LNCAP (cell line): ENCODE measurements at regions not wholly inside any gene's neighbourhood (a gene's known extent, or its start where the extent isn't known, plus 50 kb on each side); places are given as distances from the start of the nearest gene placed in this dataset.

ENCODE experiments used
- TF ChIP-seq, protein P1 (sequence below): fragments of 450-650 bp; IDR thresholded peaks from 2 replicates; pipeline ENCODE4 v1.5.1; 2017; ENCODE audit warnings: mild to moderate bottlenecking

DNA sequence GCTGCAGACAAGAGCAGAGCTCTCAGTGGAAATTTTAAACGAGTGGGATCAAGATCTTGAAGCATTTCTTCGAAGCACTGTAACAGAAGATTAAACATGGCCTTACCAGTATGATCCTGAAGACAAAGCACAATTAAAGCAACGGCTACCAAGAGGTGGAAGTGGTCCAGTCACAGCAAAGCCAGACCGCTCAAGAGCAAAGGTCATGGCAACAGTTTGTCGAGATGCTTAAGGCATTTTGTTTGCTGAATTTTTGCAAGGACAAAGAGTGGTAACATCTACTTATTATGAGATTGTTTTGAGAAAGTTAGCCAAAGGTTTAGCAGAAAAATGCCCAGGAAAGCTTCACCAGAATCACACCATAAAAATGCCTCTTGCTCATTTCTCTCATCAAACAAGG is 153.4 kb upstream of the CARMIL1 start:
- TF ChIP-seq, protein P1, sequence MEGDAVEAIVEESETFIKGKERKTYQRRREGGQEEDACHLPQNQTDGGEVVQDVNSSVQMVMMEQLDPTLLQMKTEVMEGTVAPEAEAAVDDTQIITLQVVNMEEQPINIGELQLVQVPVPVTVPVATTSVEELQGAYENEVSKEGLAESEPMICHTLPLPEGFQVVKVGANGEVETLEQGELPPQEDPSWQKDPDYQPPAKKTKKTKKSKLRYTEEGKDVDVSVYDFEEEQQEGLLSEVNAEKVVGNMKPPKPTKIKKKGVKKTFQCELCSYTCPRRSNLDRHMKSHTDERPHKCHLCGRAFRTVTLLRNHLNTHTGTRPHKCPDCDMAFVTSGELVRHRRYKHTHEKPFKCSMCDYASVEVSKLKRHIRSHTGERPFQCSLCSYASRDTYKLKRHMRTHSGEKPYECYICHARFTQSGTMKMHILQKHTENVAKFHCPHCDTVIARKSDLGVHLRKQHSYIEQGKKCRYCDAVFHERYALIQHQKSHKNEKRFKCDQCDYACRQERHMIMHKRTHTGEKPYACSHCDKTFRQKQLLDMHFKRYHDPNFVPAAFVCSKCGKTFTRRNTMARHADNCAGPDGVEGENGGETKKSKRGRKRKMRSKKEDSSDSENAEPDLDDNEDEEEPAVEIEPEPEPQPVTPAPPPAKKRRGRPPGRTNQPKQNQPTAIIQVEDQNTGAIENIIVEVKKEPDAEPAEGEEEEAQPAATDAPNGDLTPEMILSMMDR: no peak

DNA sequence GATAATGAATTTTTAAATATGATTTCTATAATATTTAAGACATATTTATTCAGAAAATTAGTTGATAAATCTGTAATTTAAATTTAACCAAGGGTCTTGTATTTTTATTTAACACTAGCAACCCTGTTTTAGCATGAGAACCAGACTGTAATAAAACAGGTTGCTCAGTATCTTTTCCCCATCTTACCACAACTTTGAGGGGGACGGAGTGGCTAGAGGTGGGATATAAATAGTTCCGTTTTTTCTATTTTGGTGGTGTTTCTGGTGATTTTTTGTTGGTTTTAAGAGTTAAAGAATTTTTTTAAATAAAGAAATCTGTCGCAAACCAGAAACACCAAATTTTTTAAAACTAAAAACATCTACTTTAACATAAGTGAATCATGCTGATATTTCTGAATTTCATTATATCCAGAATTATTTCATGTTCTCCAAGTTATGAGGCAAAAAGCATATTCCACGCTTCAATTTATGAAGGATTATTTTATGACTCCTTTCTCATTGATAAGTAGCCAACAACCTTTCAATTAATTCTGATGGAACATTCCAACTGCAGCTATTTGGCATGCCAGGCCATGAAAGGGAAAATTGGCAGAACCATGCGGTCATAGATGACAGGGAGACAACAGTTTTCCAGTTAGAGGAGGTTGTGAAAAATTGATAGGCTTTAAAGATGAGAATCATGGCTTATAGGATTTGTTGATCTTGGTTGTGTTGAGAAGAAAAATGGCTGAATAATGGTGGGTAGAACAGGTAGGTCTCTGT is 151.9 kb upstream of the CARMIL1 start:
- TF ChIP-seq, protein P1: no peak

DNA sequence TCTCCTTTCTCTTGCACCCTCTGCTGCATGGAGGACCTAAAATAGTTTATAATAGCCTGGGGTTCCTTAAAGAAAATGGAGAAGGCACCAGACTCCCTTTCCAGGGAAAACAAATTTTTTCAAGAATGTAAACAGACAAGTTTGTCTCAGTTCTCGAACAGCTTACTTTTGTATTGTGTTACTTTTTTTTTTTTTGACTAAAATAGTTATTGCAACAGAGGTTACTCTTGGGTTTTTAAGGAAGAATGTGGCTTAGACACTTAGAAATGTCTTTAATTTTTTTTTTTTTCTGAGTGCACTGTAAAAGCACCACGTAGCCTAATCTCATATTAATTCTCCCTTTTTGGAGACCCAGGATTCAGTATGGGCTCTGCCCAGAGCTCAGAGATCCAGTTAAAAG is 148.7 kb upstream of the CARMIL1 start:
- TF ChIP-seq, protein P1: no peak

DNA sequence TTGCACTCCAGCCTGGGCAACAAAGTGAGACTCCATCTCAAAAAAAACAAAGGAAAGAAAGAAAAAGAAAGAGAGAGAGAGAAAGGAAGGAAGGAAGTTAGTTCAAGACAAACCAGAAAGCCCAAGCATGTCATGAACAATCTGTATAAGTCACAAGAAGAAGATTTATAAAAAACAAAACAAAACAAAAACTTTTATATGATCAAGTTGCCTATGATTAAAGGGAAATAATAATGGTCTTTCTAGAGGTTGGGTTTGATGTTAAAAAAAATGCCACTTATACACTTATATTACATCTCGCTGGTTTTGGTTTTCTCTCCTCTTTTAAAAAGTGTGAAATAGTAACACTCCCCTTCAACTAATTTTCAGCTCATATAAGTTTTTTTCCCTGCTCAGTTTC is 146.2 kb upstream of the CARMIL1 start:
- TF ChIP-seq, protein P1: no peak

DNA sequence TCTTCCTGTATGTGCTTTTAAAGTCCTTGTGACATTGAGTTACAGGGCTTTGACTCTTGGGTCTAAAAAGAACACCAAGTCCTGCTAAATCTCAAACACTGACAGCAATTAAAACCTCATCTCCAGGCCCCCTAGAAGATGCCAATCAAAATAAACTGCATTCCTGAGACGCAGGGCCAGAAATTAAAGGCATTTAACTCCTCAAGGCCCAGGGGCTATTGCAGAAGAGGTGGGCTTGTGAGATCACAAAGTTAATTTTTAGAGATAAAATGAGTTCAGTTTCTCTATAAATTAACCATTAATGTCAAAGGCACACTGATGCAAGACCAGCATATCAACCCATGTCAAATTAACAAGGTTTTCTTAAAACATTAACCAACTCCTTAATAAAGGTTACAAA is 145.6 kb upstream of the CARMIL1 start:
- TF ChIP-seq, protein P1: no peak

DNA sequence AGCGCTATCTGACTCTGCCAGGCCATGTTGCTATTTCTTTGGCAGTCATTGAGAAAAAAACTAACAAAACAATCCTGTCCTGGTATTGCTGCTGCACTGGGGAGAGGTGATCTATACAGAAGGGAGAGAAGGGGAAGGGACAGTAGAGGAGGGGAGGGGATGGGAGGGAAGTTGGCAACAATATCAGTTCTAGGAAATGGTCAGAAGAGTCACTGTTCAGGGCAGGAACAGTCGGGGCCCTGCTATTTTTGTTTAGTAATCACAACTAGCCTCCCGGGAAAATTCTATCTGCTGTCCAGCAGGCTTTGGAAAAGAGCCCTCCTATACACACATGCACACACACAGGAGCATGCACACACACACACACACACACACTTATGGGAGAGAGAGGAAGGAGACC is 142.3 kb upstream of the CARMIL1 start:
- TF ChIP-seq, protein P1: no peak

DNA sequence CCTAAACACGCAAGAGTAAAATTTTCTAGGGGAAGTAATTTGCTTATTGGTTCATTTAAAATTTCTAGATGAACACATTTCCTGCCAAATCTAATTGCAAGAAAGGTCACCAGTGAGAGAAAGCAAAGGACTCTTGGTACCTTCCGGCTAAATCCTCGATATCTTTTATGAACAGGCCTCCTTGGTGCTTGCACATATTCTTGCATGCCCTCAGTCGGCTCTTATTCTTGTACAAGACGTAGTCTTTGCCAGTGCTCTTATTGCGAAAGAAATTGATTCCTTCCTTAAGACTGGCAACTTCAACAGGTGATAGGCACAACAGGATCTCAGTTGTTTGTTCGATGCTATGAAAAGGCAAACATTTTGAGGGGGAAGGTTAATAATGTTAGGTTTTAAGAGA is 141.7 kb upstream of the CARMIL1 start:
- TF ChIP-seq, protein P1: no peak

DNA sequence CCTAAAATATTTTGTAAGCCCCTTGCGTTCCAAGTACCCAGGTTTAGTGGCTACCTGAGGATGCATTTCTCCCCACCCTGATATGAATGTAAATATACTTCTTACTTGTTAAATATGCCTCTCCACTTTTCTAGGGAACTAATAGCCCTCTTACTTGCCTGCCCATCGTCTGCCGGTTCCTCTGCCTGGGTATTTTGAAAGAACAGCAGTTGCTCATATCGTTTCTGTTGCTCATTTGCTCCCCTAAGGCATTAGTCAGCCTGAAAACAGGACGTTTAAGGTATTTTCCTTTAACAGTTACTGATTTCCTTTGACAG is 141.3 kb upstream of the CARMIL1 start:
- TF ChIP-seq, protein P1: no peak
